Fibroblast of lung (primary cell): ENCODE measurements at regions not wholly inside any gene's neighbourhood (a gene's known extent, or its start where the extent isn't known, plus 50 kb on each side); places are given as distances from the start of the nearest gene placed in this dataset.

Experiments used
- EZH2 ChIP-seq: IDR thresholded peaks from 2 replicates; pipeline ENCODE4 v1.5.1; 2012; ENCODE audit warnings: low read length, control low read depth, mild to moderate bottlenecking; ENCODE audit errors: missing control alignments
- TF ChIP-seq, protein P1 (sequence below), 2 donors: IDR thresholded peaks in 1 of 2; conservative IDR thresholded peaks in 1 of 2; 1 replicate in 1 of 2; 2 replicates in 1 of 2; pipeline ENCODE4 v1.5.1; 2011 to 2012; ENCODE audit warnings: low read length in 2 of 2, control low read depth in 1 of 2, inconsistent platforms in 1 of 2, low read depth in 1 of 2, mild to moderate bottlenecking in 1 of 2

GRCh38 chr5:154589511-154589910 is 111.5 kb upstream of the HAND1 start:
- TF ChIP-seq, protein P1, sequence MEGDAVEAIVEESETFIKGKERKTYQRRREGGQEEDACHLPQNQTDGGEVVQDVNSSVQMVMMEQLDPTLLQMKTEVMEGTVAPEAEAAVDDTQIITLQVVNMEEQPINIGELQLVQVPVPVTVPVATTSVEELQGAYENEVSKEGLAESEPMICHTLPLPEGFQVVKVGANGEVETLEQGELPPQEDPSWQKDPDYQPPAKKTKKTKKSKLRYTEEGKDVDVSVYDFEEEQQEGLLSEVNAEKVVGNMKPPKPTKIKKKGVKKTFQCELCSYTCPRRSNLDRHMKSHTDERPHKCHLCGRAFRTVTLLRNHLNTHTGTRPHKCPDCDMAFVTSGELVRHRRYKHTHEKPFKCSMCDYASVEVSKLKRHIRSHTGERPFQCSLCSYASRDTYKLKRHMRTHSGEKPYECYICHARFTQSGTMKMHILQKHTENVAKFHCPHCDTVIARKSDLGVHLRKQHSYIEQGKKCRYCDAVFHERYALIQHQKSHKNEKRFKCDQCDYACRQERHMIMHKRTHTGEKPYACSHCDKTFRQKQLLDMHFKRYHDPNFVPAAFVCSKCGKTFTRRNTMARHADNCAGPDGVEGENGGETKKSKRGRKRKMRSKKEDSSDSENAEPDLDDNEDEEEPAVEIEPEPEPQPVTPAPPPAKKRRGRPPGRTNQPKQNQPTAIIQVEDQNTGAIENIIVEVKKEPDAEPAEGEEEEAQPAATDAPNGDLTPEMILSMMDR (conservative IDR thresholded peaks at IDR 0.05 in 1 of 2, IDR thresholded peaks at IDR 0.05 in 1 of 2; ENCODE audit: low read depth in 1 of 2, low read length in 2 of 2), result no peak
- no peak for TF ChIP-seq EZH2
